ENCODE measurements at regions not wholly inside any gene's neighbourhood (a gene's known extent, or its start where the extent isn't known, plus 50 kb on each side); places are given as distances from the start of the nearest gene placed in this dataset.
A peak's percentile ranks its signal among the peaks of the same experiment; 100 is the strongest.
"Not testable (repeated sequence)": the region's sequence is repeated elsewhere in the genome, so short reads cannot be mapped to it uniquely, and the experiment has no call there.

DNA sequence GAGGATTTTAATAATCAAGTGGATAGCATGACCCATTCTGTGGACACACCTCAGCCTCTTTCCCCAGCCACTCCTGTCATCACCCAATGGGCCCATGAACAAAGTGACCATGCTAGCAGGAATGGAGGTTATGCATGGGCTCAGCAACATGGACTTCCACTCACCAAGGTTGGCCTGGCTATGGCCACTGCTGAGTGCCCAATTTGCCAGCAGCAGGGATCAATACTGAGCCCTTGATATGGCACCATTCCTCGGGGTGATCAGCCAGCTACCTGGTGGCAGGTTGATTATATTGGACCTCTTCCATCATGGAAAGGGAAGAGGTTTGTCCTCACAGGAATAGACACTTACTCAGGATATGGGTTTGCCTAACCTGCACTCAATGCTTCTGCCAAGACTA is 173.9 kb upstream of the C1orf87 start:
- H3K4me1 Mint-ChIP-seq; H3K9me3 Mint-ChIP-seq; ATAC-seq (replicated peaks); H3K4me3 Mint-ChIP-seq; H3K27me3 Mint-ChIP-seq; H3K36me3 Mint-ChIP-seq (ENCODE audit: low read depth); H3K27ac Mint-ChIP-seq: not testable (repeated sequence)

- Mint-ChIP-seq H3K27ac (no peak overlapping the region), H3K9me3 (no peaks in the 10 kb centered on the region), H3K36me3 (ENCODE audit: low read depth) (no peaks in the 10 kb centered on the region), H3K27me3 (peaks cover 9% of the 10 kb centered on the region), H3K4me1 (no peaks in the 10 kb centered on the region), H3K4me3 (no peak overlapping the region)
- ATAC-seq (replicated peaks), result no peak
These were observed 171.8 kb upstream of the C1orf87 start for GRCh38 chr1:60245324-60245723.

DNA sequence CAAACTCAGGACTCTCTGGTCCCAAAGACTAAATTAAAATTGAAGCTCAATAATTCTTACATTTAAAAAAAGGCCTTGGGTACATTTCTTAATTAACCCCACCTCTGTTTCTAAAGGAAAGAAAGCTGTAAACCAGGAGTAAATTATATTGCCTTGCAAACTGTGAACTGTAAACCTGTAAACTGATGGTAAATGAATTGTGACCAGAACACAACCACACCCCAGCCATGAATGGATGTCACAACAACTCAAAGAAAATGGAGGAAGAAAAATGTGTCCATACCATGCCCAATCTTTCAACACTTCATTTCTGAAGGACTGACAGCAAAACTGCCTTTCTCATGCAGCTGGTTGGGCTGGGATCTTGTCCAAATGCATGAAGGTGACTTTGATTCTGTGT is 171.3 kb upstream of the C1orf87 start:
- no peak overlapping the region for H3K27ac Mint-ChIP-seq
- H3K27me3 Mint-ChIP-seq, result peaks cover 9% of the 10 kb centered on the region
- no peaks in the 10 kb centered on the region for H3K4me1 Mint-ChIP-seq
- H3K36me3 Mint-ChIP-seq (ENCODE audit: low read depth), result no peaks in the 10 kb centered on the region
- H3K9me3 Mint-ChIP-seq, result no peaks in the 10 kb centered on the region
- no peak for ATAC-seq (replicated peaks)
- H3K4me3 Mint-ChIP-seq, result no peak overlapping the region

GRCh38 chr1:60235275-60235674 is 161.7 kb upstream of the C1orf87 start:
- Mint-ChIP-seq H3K27me3 (peaks cover 3% of the 10 kb centered on the region), H3K9me3 (no peaks in the 10 kb centered on the region), H3K36me3 (ENCODE audit: low read depth) (no peaks in the 10 kb centered on the region), H3K4me1 (no peaks in the 10 kb centered on the region), H3K4me3 (no peak overlapping the region), H3K27ac (no peak overlapping the region)
- no peak for ATAC-seq (replicated peaks)

GRCh38 chr1:60234776-60235175 is 161.2 kb upstream of the C1orf87 start:
- H3K27ac Mint-ChIP-seq, result no peak overlapping the region

GRCh38 chr1:60229821-60230220 is 156.3 kb upstream of the C1orf87 start:
- ATAC-seq (replicated peaks), result no peak
- H3K4me3 Mint-ChIP-seq, result no peak overlapping the region

More at GRCh38 chr1:60234776-60235175, 161.2 kb upstream of the C1orf87 start:
- peaks cover 3% of the 10 kb centered on the region for H3K27me3 Mint-ChIP-seq
- H3K4me1 Mint-ChIP-seq, result no peaks in the 10 kb centered on the region
- H3K9me3 Mint-ChIP-seq, result no peaks in the 10 kb centered on the region
- H3K4me3 Mint-ChIP-seq, result no peak overlapping the region
- H3K36me3 Mint-ChIP-seq (ENCODE audit: low read depth), result no peaks in the 10 kb centered on the region
- no peak for ATAC-seq (replicated peaks)

GRCh38 chr1:60228041-60228491 is 154.5 kb upstream of the C1orf87 start:
- H3K36me3 Mint-ChIP-seq (ENCODE audit: low read depth), result no peaks in the 10 kb centered on the region
- H3K4me3 Mint-ChIP-seq, result no peak overlapping the region
- peaks cover 15% of the 10 kb centered on the region for H3K27me3 Mint-ChIP-seq
- peaks cover 4% of the 10 kb centered on the region for H3K9me3 Mint-ChIP-seq
- H3K4me1 Mint-ChIP-seq, result peaks cover 4% of the 10 kb centered on the region
- H3K27ac Mint-ChIP-seq, result no peak overlapping the region
- peak; percentile 23 for ATAC-seq (replicated peaks)

More at GRCh38 chr1:60229821-60230220, 156.3 kb upstream of the C1orf87 start:
- no peaks in the 10 kb centered on the region for H3K36me3 Mint-ChIP-seq (ENCODE audit: low read depth)
- H3K4me1 Mint-ChIP-seq, result peaks cover 4% of the 10 kb centered on the region
- no peak overlapping the region for H3K27ac Mint-ChIP-seq
- H3K9me3 Mint-ChIP-seq, result peaks cover 4% of the 10 kb centered on the region
- peaks cover 15% of the 10 kb centered on the region for H3K27me3 Mint-ChIP-seq

DNA sequence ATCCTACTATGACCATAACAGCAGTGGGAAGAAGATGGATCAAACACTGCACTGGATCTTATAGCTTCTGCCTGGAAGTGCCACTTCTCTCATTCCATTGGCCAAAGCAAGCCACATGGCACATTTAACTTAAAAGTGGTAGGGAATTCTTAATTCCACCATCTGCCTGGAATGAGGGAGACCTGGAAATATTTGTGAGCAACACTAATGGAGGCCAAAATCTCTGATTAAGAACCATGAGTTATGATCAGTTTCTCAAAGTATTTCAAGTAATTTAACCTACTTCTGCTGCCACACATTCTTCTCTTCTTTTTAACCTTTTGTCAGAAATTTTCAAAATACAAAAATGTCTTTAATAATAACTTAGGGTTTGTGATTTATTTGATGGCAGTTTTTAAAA is 154.0 kb upstream of the C1orf87 start:
- no peak overlapping the region for H3K4me3 Mint-ChIP-seq
- H3K27me3 Mint-ChIP-seq, result peaks cover 15% of the 10 kb centered on the region
- peaks cover 4% of the 10 kb centered on the region for H3K9me3 Mint-ChIP-seq
- no peaks in the 10 kb centered on the region for H3K36me3 Mint-ChIP-seq (ENCODE audit: low read depth)
- ATAC-seq (replicated peaks), result no peak
- no peak overlapping the region for H3K27ac Mint-ChIP-seq
- H3K4me1 Mint-ChIP-seq, result peaks cover 4% of the 10 kb centered on the region

DNA sequence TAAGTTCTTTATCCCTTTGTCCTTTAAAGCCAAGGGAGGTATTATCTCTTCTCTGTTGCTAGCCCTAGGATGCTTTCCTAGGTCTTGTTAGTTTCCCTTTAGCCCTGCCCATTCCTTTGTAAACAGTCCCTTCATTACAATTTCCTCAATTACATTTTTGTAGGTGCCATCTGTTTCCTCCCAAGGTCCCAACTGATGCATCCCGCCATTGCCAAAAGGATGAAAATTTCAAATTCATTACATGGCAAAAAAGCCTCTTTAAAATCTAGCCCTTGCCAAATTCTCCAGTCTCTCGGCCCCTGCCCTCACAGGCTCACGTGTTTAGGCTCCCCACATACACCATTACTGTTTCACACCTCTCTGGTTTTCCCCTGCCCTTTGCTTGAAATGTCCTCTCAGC is 151.9 kb upstream of the C1orf87 start:
- H3K4me3 Mint-ChIP-seq, result no peak overlapping the region
- ATAC-seq (replicated peaks), result no peak
- no peaks in the 10 kb centered on the region for H3K36me3 Mint-ChIP-seq (ENCODE audit: low read depth)
- H3K27me3 Mint-ChIP-seq, result peaks cover 12% of the 10 kb centered on the region
- peaks cover 4% of the 10 kb centered on the region for H3K9me3 Mint-ChIP-seq
- peaks cover 4% of the 10 kb centered on the region for H3K4me1 Mint-ChIP-seq
- no peak overlapping the region for H3K27ac Mint-ChIP-seq

DNA sequence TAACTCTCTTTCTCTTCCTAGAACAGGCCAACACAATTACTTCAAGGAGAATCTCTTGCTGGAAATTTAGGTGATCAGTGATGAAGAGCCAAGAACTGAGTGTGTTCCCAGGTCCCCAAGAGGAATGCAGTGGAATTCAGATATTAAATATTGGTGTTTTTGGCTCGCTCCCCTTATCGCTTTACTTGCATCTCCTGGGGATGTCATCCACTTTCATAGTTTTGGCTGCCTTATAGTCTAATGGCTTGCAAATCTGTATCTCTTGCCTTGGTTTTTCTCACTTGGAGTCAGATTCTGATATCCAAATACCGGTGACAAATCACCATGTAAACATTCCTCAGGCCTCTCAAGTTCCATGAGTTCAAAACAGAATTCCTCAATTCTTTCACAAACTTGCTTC is 151.0 kb upstream of the C1orf87 start:
- Mint-ChIP-seq H3K4me1 (peaks cover 4% of the 10 kb centered on the region), H3K4me3 (no peak overlapping the region), H3K27ac (no peak overlapping the region), H3K36me3 (ENCODE audit: low read depth) (no peaks in the 10 kb centered on the region), H3K27me3 (peaks cover 12% of the 10 kb centered on the region), H3K9me3 (peaks cover 4% of the 10 kb centered on the region)
- ATAC-seq (replicated peaks), result no peak

GRCh38 chr1:60223158-60223557 is 149.6 kb upstream of the C1orf87 start:
- Mint-ChIP-seq H3K36me3 (ENCODE audit: low read depth) (no peaks in the 10 kb centered on the region), H3K9me3 (peaks cover 4% of the 10 kb centered on the region), H3K4me3 (no peak overlapping the region), H3K27ac (no peak overlapping the region), H3K27me3 (peaks cover 12% of the 10 kb centered on the region), H3K4me1 (peaks cover 4% of the 10 kb centered on the region)
- ATAC-seq (replicated peaks), result no peak

GRCh38 chr1:60222360-60223115 is 149.0 kb upstream of the C1orf87 start:
- peaks cover 4% of the 10 kb centered on the region for H3K4me1 Mint-ChIP-seq
- H3K4me3 Mint-ChIP-seq, result no peak overlapping the region
- ATAC-seq (replicated peaks), result no peak
- no peaks in the 10 kb centered on the region for H3K36me3 Mint-ChIP-seq (ENCODE audit: low read depth)
- H3K9me3 Mint-ChIP-seq, result peaks cover 4% of the 10 kb centered on the region
- H3K27ac Mint-ChIP-seq, result no peak overlapping the region
- peaks cover 12% of the 10 kb centered on the region for H3K27me3 Mint-ChIP-seq

DNA sequence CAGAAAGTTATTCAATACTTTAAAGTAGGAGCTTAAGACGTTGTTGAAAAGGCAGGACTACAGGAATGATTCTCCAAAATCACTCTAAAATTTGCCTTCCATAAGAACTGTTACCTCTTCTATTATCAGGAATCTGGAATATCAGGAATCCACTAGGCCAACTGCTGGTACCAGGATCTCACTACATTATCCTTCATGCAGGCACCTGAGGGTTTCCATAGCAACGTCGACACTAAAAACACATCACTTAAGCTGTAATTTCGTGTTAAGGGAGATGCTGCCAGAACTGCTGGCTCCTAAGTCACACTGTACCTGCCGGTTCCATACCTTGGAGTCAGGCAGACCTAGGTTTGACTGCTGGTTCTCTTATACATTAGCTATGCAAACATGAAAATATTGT is 139.7 kb upstream of the C1orf87 start:
- no peaks in the 10 kb centered on the region for H3K27me3 Mint-ChIP-seq
- H3K4me3 Mint-ChIP-seq, result no peak overlapping the region
- no peak overlapping the region for H3K27ac Mint-ChIP-seq
- no peaks in the 10 kb centered on the region for H3K9me3 Mint-ChIP-seq
- no peak for ATAC-seq (replicated peaks)
- no peaks in the 10 kb centered on the region for H3K4me1 Mint-ChIP-seq
- H3K36me3 Mint-ChIP-seq (ENCODE audit: low read depth), result no peaks in the 10 kb centered on the region

DNA sequence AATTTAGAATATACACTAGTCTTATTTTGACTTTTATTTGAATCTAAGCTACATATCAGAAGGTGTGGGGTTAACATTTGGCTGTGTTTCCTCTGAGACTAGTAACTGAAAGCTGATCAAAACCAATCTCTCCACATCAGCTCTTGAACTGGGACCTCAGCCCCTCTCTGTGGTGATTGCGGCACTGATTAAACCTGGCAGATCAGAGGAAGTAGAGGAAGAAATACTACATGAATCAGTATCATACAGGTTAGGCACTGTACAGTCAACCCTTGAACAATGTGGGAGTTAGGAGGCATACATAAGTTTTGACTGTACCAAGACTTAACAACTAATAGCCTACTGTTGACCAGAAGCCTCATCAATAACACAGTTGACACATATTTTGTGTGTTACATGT is 122.5 kb upstream of the C1orf87 start:
- Mint-ChIP-seq H3K9me3 (peaks cover 10% of the 10 kb centered on the region), H3K27me3 (peaks cover 5% of the 10 kb centered on the region), H3K4me1 (no peaks in the 10 kb centered on the region), H3K36me3 (ENCODE audit: low read depth) (no peaks in the 10 kb centered on the region), H3K27ac (no peak overlapping the region), H3K4me3 (no peak overlapping the region)
- ATAC-seq (replicated peaks), result peak; percentile 60

- no peak for ATAC-seq (replicated peaks)
- Mint-ChIP-seq H3K9me3 (peaks cover 22% of the 10 kb centered on the region), H3K4me3 (no peak overlapping the region), H3K4me1 (no peaks in the 10 kb centered on the region), H3K27ac (no peak overlapping the region), H3K36me3 (ENCODE audit: low read depth) (no peaks in the 10 kb centered on the region), H3K27me3 (peaks cover 4% of the 10 kb centered on the region)
These were observed 112.1 kb upstream of the C1orf87 start for GRCh38 chr1:60185684-60186083.
